Endometrium (tissue), 2 donors: ENCODE measurements at regions not wholly inside any gene's neighbourhood (a gene's known extent, or its start where the extent isn't known, plus 50 kb on each side); places are given as distances from the start of the nearest gene placed in this dataset.

Experiments
- FAIRE-seq: peaks from 2 replicates; lab custom pipeline; 2012; peaks lifted over from hg19 to GRCh38; lab: Jason Lieb, UNC
- donor health status: control.
- donor health status: control.

- FAIRE-seq = no peak
Observed at GRCh38 chr5:10849278-10849677, 88.2 kb upstream of the DAP start.

DNA sequence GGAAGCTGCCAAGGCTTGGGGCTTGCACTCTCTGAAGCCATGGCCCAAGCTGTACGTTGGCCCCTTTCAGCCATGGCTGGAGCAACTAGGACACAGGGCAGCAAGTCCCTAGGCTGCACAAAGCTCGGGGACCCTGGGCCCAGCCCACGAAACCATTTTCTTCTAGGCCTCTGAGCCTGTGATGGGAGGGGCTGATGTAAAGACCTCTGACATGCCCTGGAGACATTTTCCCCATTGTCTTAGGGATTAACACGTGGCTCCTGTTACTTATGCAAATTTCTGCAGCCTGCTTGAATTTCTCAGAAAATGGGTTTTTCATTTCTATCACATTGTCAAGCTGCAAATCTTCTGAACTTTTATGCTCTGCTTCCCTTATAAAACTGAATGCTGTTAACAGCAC is 83.0 kb upstream of the DAP start:
- no peak for FAIRE-seq

GRCh38 chr5:10842823-10843222 is 81.8 kb upstream of the DAP start:
- FAIRE-seq = no peak

DNA sequence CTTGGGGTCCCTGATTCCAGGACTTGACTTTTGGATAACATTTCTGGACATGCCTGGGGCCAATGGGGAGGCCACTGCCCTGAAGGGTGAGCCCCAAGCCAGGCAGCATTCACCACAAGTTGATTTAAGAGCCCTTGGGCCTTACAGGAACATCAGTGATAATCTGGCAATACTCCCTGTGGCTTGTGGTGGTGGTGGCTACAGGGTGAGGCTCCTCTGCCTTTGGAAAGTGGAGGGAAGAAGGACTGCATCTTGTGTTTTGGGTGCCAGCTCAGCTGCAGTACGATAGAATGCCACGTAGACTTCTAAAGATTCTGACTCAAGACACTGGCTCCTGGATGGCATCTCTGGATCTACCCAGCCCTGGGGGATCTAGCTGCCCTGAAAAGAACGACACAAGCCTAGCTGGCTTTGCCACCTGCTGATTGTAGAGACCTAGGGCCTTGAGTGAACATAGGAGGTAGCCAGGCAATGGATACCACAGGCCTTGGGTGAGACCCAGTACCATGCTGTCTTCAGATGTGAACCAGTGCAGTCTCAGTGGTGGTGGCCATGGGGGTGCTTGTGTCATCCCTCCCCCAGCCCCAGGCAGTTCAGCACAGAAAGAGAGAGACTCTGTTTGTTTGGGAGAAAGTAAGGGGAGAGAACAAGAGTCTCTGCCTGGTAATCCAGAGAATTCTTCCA is 79.0 kb upstream of the DAP start:
- FAIRE-seq = no peak

DNA sequence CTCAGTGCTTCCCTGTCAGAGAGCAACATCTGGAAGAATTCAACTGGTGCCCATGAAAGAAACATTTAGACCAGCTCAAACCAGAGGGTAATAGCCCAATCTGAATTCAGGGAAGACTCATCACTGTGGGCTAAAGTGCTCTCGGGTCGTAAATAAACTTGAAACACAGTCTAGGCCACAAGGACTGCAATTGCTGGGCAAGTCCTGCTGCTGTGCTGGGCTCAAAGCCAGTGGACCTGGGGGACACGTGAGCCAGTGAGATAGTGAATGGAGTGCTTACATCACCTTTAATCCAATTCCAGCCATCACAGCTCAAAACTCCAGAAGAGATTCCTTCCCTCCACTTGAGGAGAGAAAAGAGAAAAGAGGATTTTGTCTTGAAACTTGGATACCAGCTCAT is 78.1 kb upstream of the DAP start:
- no peak for FAIRE-seq

GRCh38 chr5:10838038-10838437 is 77.0 kb upstream of the DAP start:
- no peak for FAIRE-seq

DNA sequence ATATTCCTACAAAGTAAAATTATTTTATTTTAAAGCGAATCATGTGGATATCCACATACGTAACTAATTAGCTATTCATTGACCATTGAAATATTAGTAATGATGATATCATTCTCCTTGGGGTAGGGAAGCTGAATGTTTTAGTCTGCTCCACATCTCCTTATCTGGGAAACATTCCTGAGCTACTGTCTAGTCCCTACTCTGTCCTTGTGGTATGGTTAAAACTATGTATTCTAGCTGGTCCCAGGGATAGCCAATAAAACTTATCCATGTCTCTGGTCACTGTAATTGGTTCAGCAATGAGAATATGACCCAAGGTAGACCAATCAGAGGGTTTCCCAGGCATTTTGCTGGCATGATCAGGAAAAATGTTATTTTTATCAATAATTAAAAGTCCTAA is 76.0 kb upstream of the DAP start:
- FAIRE-seq = no peak

DNA sequence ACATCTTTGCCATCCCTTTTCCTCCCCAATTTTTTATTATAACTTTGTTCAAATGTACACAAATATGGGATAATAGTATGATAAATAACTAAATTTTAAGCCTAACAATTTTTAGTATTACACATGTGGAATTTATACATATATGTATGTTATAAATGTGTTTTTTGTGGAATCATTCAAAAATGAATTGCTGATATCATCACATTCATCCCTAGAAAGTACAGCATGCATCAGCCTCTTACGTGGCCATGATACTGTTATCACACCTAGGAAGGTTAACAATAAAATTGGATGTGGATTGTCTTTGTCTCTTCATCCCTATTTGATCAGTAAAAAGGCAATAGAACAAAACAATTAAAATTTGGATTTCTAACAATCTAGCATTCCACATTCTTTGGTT is 73.7 kb upstream of the DAP start:
- no peak for FAIRE-seq

GRCh38 chr5:10832987-10833386 is 72.0 kb upstream of the DAP start:
- no peak for FAIRE-seq

DNA sequence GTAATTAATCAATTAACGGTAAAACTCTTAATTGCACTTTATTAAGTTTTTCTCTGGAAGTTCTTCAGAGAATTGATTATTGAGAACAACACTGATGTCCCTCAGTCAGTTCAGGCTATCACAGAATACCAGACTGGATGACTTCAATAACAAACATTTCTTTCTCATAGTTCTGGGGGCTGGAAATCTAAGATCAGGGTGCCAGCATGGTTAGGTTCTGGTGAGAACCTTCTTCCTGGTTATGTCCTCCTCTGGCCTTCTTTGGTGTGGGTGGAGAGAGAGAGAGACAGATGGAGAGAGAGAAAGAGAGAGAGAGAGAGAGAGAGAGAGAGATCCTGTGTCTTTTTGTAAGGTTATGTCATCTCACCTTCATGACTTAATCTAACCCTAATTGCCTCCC is 71.4 kb upstream of the DAP start:
- FAIRE-seq = no peak

- no peak for FAIRE-seq
Observed at GRCh38 chr5:10831419-10831818, 70.4 kb upstream of the DAP start.

GRCh38 chr5:10828241-10828640 is 67.2 kb upstream of the DAP start:
- peak; percentile 35 for FAIRE-seq

DNA sequence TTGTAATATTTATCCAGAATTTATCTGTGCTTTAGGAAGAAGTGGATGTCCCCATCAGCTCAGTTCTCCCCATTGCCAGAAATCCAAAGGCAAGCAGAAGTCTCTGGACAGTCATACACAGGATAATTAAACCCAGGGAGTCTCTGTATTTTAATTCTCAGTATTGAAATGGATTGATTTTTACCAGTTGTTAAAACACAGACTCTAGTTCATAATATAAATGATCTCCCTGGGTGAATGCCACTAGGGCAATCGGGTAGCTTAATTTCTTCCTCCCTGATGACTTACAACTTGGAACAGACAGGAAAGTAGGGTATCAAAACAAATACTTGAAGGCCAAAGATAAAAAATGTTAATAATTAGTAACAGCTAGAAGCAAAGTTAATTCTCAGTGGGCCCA is 66.5 kb upstream of the DAP start:
- FAIRE-seq = no peak

DNA sequence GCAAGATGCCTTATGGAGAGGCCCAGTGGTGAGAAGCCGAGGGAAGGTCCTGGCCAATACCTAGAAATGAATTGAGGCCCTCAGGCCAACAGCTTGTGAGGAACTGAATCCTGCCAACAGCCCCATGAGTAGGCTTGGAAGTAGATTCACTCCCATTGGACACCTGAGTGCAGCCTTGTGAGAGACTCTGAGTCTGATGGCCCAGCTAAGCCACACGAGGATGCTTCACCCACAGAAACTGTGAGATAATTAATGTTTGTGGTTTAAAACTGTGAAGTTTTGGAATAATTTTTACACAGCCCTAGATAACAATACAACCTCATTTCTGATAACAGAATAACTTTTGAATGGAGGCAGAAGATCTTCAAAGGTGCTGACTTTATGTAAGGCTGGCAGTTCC is 65.9 kb upstream of the DAP start:
- no peak for FAIRE-seq

GRCh38 chr5:10825897-10826644 is 65.0 kb upstream of the DAP start:
- no peak for FAIRE-seq

DNA sequence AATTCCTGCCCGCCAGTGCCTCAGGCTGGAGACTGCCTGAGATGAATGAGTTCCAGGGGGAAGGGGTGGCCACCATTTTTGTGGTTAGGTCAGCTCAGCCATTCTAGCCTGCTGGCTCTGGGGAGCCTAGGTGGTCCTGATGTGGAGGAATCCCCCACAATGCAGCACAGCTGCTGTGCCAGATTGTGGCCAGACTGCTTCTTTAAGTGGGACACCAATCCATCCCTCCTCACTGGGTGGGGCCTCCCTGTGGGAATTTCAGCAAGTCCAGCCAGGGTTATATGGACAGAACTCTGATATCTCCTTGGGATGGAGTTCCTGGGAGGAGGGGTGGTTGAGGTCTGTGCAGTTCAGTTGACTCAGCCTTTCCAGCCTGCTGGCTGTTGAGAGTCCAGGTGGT is 51.2 kb upstream of the DAP start:
- FAIRE-seq = no peak
